ENCODE measurements at regions not wholly inside any gene's neighbourhood (a gene's known extent, or its start where the extent isn't known, plus 50 kb on each side); places are given as distances from the start of the nearest gene placed in this dataset.

- no peak overlapping the region for H3K27ac ChIP-seq (ENCODE audit: low read length)
- H3K36me3 ChIP-seq (replicated peaks; ENCODE audit: insufficient read depth, low read length), result no peaks in the 10 kb centered on the region
- no peak overlapping the region for H3K4me2 ChIP-seq (ENCODE audit: low read depth, low read length)
- no peak overlapping the region for H3K4me3 ChIP-seq (ENCODE audit: low read length)
- H3K27me3 ChIP-seq (replicated peaks; ENCODE audit: insufficient read depth, low read length), result no peaks in the 10 kb centered on the region
- no peak overlapping the region for H2AFZ ChIP-seq (ENCODE audit: low read length)
- TF ChIP-seq EZH2 (optimal IDR thresholded peaks at IDR 0.05; ENCODE audit: low read depth, low read length) (no peak), EZH2phosphoT487 (IDR thresholded peaks at IDR 0.05; ENCODE audit: low read length) (no peak), CTCF (IDR thresholded peaks at IDR 0.05; ENCODE audit: low read length) (no peak)
- no peaks in the 10 kb centered on the region for H3K9me2 ChIP-seq (replicated peaks; ENCODE audit: insufficient read depth, low read length)
- no peaks in the 10 kb centered on the region for H3K4me1 ChIP-seq (ENCODE audit: low read length)
- H3K79me2 ChIP-seq (ENCODE audit: low read length), result no peaks in the 10 kb centered on the region
- H3K9ac ChIP-seq (ENCODE audit: low read length), result no peak overlapping the region
- no peaks in the 10 kb centered on the region for H3F3A ChIP-seq (ENCODE audit: insufficient read depth, low read length)
- H3K9me3 ChIP-seq (replicated peaks; ENCODE audit: insufficient read depth, low read length), result no peaks in the 10 kb centered on the region
- H4K20me1 ChIP-seq (ENCODE audit: insufficient read depth, low read length), result no peaks in the 10 kb centered on the region
- DNase-seq, result no peak
These were observed 724.8 kb downstream of the CDH11 start for GRCh38 chr16:64397042-64397441.

- H3K79me2 ChIP-seq (ENCODE audit: low read length), result no peaks in the 10 kb centered on the region
- TF ChIP-seq CTCF (IDR thresholded peaks at IDR 0.05; ENCODE audit: low read length), result no peak
- no peak for TF ChIP-seq EZH2phosphoT487 (IDR thresholded peaks at IDR 0.05; ENCODE audit: low read length)
- TF ChIP-seq EZH2 (optimal IDR thresholded peaks at IDR 0.05; ENCODE audit: low read depth, low read length), result no peak
- H3F3A ChIP-seq (ENCODE audit: insufficient read depth, low read length), result no peaks in the 10 kb centered on the region
- no peaks in the 10 kb centered on the region for H3K9me3 ChIP-seq (replicated peaks; ENCODE audit: insufficient read depth, low read length)
- no peaks in the 10 kb centered on the region for H4K20me1 ChIP-seq (ENCODE audit: insufficient read depth, low read length)
- H3K27me3 ChIP-seq (replicated peaks; ENCODE audit: insufficient read depth, low read length), result no peaks in the 10 kb centered on the region
- no peak overlapping the region for H3K4me3 ChIP-seq (ENCODE audit: low read length)
- H2AFZ ChIP-seq (ENCODE audit: low read length), result no peak overlapping the region
- H3K4me2 ChIP-seq (ENCODE audit: low read depth, low read length), result no peak overlapping the region
- no peaks in the 10 kb centered on the region for H3K36me3 ChIP-seq (replicated peaks; ENCODE audit: insufficient read depth, low read length)
- H3K4me1 ChIP-seq (ENCODE audit: low read length), result no peaks in the 10 kb centered on the region
- H3K27ac ChIP-seq (ENCODE audit: low read length), result no peak overlapping the region
- no peak overlapping the region for H3K9ac ChIP-seq (ENCODE audit: low read length)
- DNase-seq, result no peak
- no peaks in the 10 kb centered on the region for H3K9me2 ChIP-seq (replicated peaks; ENCODE audit: insufficient read depth, low read length)
These were observed 727.8 kb downstream of the CDH11 start for GRCh38 chr16:64394061-64394460.

GRCh38 chr16:64392456-64392855, 729.4 kb downstream of the CDH11 start:
- no peak overlapping the region for H3K9ac ChIP-seq (ENCODE audit: low read length)
- DNase-seq, result no peak
- H2AFZ ChIP-seq (ENCODE audit: low read length), result no peak overlapping the region
- no peak overlapping the region for H3K27ac ChIP-seq (ENCODE audit: low read length)
- no peaks in the 10 kb centered on the region for H3K9me3 ChIP-seq (replicated peaks; ENCODE audit: insufficient read depth, low read length)
- no peaks in the 10 kb centered on the region for H3K9me2 ChIP-seq (replicated peaks; ENCODE audit: insufficient read depth, low read length)
- H4K20me1 ChIP-seq (ENCODE audit: insufficient read depth, low read length), result no peaks in the 10 kb centered on the region
- TF ChIP-seq EZH2phosphoT487 (IDR thresholded peaks at IDR 0.05; ENCODE audit: low read length) (no peak), EZH2 (optimal IDR thresholded peaks at IDR 0.05; ENCODE audit: low read depth, low read length) (no peak), CTCF (IDR thresholded peaks at IDR 0.05; ENCODE audit: low read length) (no peak)
- no peaks in the 10 kb centered on the region for H3K27me3 ChIP-seq (replicated peaks; ENCODE audit: insufficient read depth, low read length)
- no peak overlapping the region for H3K4me3 ChIP-seq (ENCODE audit: low read length)
- H3K4me2 ChIP-seq (ENCODE audit: low read depth, low read length), result no peak overlapping the region
- H3K79me2 ChIP-seq (ENCODE audit: low read length), result no peaks in the 10 kb centered on the region
- H3K4me1 ChIP-seq (ENCODE audit: low read length), result no peaks in the 10 kb centered on the region
- no peaks in the 10 kb centered on the region for H3F3A ChIP-seq (ENCODE audit: insufficient read depth, low read length)
- no peaks in the 10 kb centered on the region for H3K36me3 ChIP-seq (replicated peaks; ENCODE audit: insufficient read depth, low read length)
